LNCaP clone FGC (cell line): ENCODE measurements at regions not wholly inside any gene's neighbourhood (a gene's known extent, or its start where the extent isn't known, plus 50 kb on each side); places are given as distances from the start of the nearest gene placed in this dataset.

ENCODE experiments used
- DNase-seq: peaks from one replicate; pipeline ENCODE4 v3.0.0-alpha.2; 2011; ENCODE audit warnings: low read depth
- H3K4me3 ChIP-seq: 2 replicates; pipeline ENCODE4 v1.5.1; 2011; ENCODE audit warnings: mild to moderate bottlenecking, low read depth, low read length, control low read depth
- CTCF ChIP-seq: IDR thresholded peaks from 2 replicates; pipeline ENCODE4 v1.5.1; 2012; ENCODE audit warnings: mild to moderate bottlenecking; ENCODE audit not compliant: control insufficient read depth, insufficient read depth; ENCODE audit errors: extremely low read depth

GRCh38 chr13:78940455-78941130 is 281.6 kb upstream of the OBI1 start:
- H3K4me3 ChIP-seq, result no peak overlapping the region
- DNase-seq, result no peak
- TF ChIP-seq CTCF, result no peak

- TF ChIP-seq CTCF, result no peak
- DNase-seq, result no peak
- H3K4me3 ChIP-seq, result no peak overlapping the region
Measured at GRCh38 chr13:78934336-78934735, 275.4 kb upstream of the OBI1 start.

- no peak for TF ChIP-seq CTCF
- no peak overlapping the region for H3K4me3 ChIP-seq
- no peak for DNase-seq
Measured at GRCh38 chr13:78915015-78915414, 256.1 kb upstream of the OBI1 start.

GRCh38 chr13:78913656-78914055 is 254.7 kb upstream of the OBI1 start:
- no peak for DNase-seq
- no peak for TF ChIP-seq CTCF
- no peak overlapping the region for H3K4me3 ChIP-seq

GRCh38 chr13:78910147-78910546 is 251.2 kb upstream of the OBI1 start:
- no peak for TF ChIP-seq CTCF
- H3K4me3 ChIP-seq, result no peak overlapping the region
- DNase-seq, result no peak

- no peak for DNase-seq
- no peak for TF ChIP-seq CTCF
- no peak overlapping the region for H3K4me3 ChIP-seq
Measured at GRCh38 chr13:78909276-78909675, 250.3 kb upstream of the OBI1 start.

GRCh38 chr13:78907006-78907405 is 248.1 kb upstream of the OBI1 start:
- no peak for DNase-seq
- TF ChIP-seq CTCF, result no peak
- no peak overlapping the region for H3K4me3 ChIP-seq
